ENCODE measurements at regions not wholly inside any gene's neighbourhood (a gene's known extent, or its start where the extent isn't known, plus 50 kb on each side); places are given as distances from the start of the nearest gene placed in this dataset.

DNA sequence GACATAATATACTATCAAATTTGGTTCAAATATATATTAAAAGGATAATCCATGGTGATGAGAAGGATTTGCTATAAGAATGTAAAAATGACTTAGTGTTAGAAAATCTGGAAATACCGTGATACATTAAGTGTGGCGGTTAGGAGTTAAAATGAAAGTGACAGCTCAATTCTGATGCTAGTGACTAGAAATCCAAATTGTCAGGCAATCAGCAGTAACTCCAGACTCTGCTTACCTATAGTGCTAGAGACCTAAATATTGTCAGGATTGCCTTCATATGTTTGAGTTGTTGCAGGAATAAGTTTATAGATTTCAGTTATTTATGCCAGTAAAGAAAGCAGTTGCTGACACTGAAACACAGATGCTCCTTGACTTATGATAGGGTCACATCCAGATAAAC, 737.4 kb downstream of the MRPL39 start:
- no peak overlapping the region for H3K4me3 ChIP-seq (ENCODE audit: insufficient read depth, low read depth, low read length)
- no peaks in the 10 kb centered on the region for H3K9me3 ChIP-seq (ENCODE audit: insufficient read depth, low read depth, low read length)
- H3K4me2 ChIP-seq (ENCODE audit: low read length) = no peak overlapping the region
- no peak overlapping the region for H3K27ac ChIP-seq (ENCODE audit: low read depth, low read length)
- H3K36me3 ChIP-seq (ENCODE audit: insufficient read depth, low read length) = no peaks in the 10 kb centered on the region
- no peaks in the 10 kb centered on the region for H3K27me3 Mint-ChIP-seq (ENCODE audit: low read depth, unreplicated experiment)
- FAIRE-seq (no peak), DNase-seq (ENCODE audit: low read depth) (no peak)
- H3K9ac ChIP-seq (ENCODE audit: low read length) = no peak overlapping the region
- H3K27ac Mint-ChIP-seq (ENCODE audit: unreplicated experiment) = no peak overlapping the region
- no peaks in the 10 kb centered on the region for H3K4me1 ChIP-seq (ENCODE audit: insufficient read depth, low read length)
- H3K4me1 Mint-ChIP-seq (ENCODE audit: low read depth, unreplicated experiment) = no peaks in the 10 kb centered on the region
- H3K4me3 Mint-ChIP-seq (ENCODE audit: unreplicated experiment) = no peak overlapping the region
- H2AFZ ChIP-seq (ENCODE audit: low read depth, low read length) = no peak overlapping the region
- peaks cover 2% of the 10 kb centered on the region for H3K9me3 Mint-ChIP-seq (ENCODE audit: unreplicated experiment)
- no peak for TF ChIP-seq EZH2 (IDR thresholded peaks at IDR 0.05; ENCODE audit: insufficient read depth, low read length)
- TF ChIP-seq, protein P1, sequence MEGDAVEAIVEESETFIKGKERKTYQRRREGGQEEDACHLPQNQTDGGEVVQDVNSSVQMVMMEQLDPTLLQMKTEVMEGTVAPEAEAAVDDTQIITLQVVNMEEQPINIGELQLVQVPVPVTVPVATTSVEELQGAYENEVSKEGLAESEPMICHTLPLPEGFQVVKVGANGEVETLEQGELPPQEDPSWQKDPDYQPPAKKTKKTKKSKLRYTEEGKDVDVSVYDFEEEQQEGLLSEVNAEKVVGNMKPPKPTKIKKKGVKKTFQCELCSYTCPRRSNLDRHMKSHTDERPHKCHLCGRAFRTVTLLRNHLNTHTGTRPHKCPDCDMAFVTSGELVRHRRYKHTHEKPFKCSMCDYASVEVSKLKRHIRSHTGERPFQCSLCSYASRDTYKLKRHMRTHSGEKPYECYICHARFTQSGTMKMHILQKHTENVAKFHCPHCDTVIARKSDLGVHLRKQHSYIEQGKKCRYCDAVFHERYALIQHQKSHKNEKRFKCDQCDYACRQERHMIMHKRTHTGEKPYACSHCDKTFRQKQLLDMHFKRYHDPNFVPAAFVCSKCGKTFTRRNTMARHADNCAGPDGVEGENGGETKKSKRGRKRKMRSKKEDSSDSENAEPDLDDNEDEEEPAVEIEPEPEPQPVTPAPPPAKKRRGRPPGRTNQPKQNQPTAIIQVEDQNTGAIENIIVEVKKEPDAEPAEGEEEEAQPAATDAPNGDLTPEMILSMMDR (IDR thresholded peaks at IDR 0.05; ENCODE audit: insufficient read depth, low read depth, low read length) = no peak
- no peaks in the 10 kb centered on the region for H3K36me3 Mint-ChIP-seq (ENCODE audit: low read depth, unreplicated experiment)
- H3K79me2 ChIP-seq (ENCODE audit: insufficient read depth, low read length) = no peaks in the 10 kb centered on the region
- H4K20me1 ChIP-seq (ENCODE audit: insufficient read depth, low read length) = no peaks in the 10 kb centered on the region
- H3K27me3 ChIP-seq (ENCODE audit: insufficient read depth, low read length) = no peaks in the 10 kb centered on the region

DNA sequence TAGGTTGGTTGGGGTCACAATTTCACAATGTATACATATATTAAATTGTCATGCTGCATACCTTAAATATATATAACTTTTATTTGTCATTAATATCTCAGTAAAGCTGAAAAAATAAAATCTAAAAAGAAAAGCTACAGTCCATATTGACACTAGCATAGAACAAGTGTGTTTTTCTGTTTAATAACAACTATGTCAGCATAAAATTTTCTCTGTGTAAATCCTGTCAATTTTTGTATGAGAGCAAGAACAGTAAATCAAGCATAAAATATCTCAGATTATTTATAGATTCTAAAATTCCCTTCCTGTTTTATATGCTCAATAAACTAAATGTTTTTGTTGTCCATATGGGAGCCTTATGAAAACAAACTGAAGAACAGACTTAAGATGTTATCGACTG, 739.2 kb downstream of the MRPL39 start:
- DNase-seq (ENCODE audit: low read depth) (no peak), FAIRE-seq (no peak)
- H2AFZ ChIP-seq (ENCODE audit: low read depth, low read length) = no peak overlapping the region
- H3K9me3 ChIP-seq (ENCODE audit: insufficient read depth, low read depth, low read length) = no peaks in the 10 kb centered on the region
- no peaks in the 10 kb centered on the region for H3K79me2 ChIP-seq (ENCODE audit: insufficient read depth, low read length)
- no peaks in the 10 kb centered on the region for H3K9me3 Mint-ChIP-seq (ENCODE audit: unreplicated experiment)
- H3K27me3 Mint-ChIP-seq (ENCODE audit: low read depth, unreplicated experiment) = no peaks in the 10 kb centered on the region
- no peaks in the 10 kb centered on the region for H3K4me1 Mint-ChIP-seq (ENCODE audit: low read depth, unreplicated experiment)
- no peaks in the 10 kb centered on the region for H3K4me1 ChIP-seq (ENCODE audit: insufficient read depth, low read length)
- no peak overlapping the region for H3K4me3 Mint-ChIP-seq (ENCODE audit: unreplicated experiment)
- TF ChIP-seq, protein P1 (IDR thresholded peaks at IDR 0.05; ENCODE audit: insufficient read depth, low read depth, low read length) = no peak
- TF ChIP-seq EZH2 (IDR thresholded peaks at IDR 0.05; ENCODE audit: insufficient read depth, low read length) = no peak
- no peak overlapping the region for H3K27ac ChIP-seq (ENCODE audit: low read depth, low read length)
- H3K36me3 Mint-ChIP-seq (ENCODE audit: low read depth, unreplicated experiment) = no peaks in the 10 kb centered on the region
- H3K27me3 ChIP-seq (ENCODE audit: insufficient read depth, low read length) = no peaks in the 10 kb centered on the region
- no peaks in the 10 kb centered on the region for H3K36me3 ChIP-seq (ENCODE audit: insufficient read depth, low read length)
- H3K4me3 ChIP-seq (ENCODE audit: insufficient read depth, low read depth, low read length) = no peak overlapping the region
- H3K27ac Mint-ChIP-seq (ENCODE audit: unreplicated experiment) = no peak overlapping the region
- no peak overlapping the region for H3K9ac ChIP-seq (ENCODE audit: low read length)
- no peaks in the 10 kb centered on the region for H4K20me1 ChIP-seq (ENCODE audit: insufficient read depth, low read length)
- H3K4me2 ChIP-seq (ENCODE audit: low read length) = no peak overlapping the region

GRCh38 chr21:24861471-24861870, 745.8 kb downstream of the MRPL39 start:
- FAIRE-seq = no peak
- Histone ChIP-seq H3K4me3 (ENCODE audit: insufficient read depth, low read depth, low read length) (no peak overlapping the region), H3K79me2 (ENCODE audit: insufficient read depth, low read length) (no peaks in the 10 kb centered on the region), H3K9ac (ENCODE audit: low read length) (no peak overlapping the region), H3K27me3 (ENCODE audit: insufficient read depth, low read length) (no peaks in the 10 kb centered on the region), H3K27ac (ENCODE audit: low read depth, low read length) (no peak overlapping the region), H3K4me2 (ENCODE audit: low read length) (no peak overlapping the region), H4K20me1 (ENCODE audit: insufficient read depth, low read length) (no peaks in the 10 kb centered on the region), H3K4me1 (ENCODE audit: insufficient read depth, low read length) (no peaks in the 10 kb centered on the region), H2AFZ (ENCODE audit: low read depth, low read length) (no peak overlapping the region), H3K9me3 (ENCODE audit: insufficient read depth, low read depth, low read length) (no peaks in the 10 kb centered on the region), H3K36me3 (ENCODE audit: insufficient read depth, low read length) (no peaks in the 10 kb centered on the region)
- Mint-ChIP-seq H3K4me1 (ENCODE audit: low read depth, unreplicated experiment) (no peaks in the 10 kb centered on the region), H3K27ac (ENCODE audit: unreplicated experiment) (no peak overlapping the region), H3K4me3 (ENCODE audit: unreplicated experiment) (no peak overlapping the region), H3K27me3 (ENCODE audit: low read depth, unreplicated experiment) (no peaks in the 10 kb centered on the region), H3K36me3 (ENCODE audit: low read depth, unreplicated experiment) (no peaks in the 10 kb centered on the region), H3K9me3 (ENCODE audit: unreplicated experiment) (no peaks in the 10 kb centered on the region)
- TF ChIP-seq EZH2 (IDR thresholded peaks at IDR 0.05; ENCODE audit: insufficient read depth, low read length) = no peak
- TF ChIP-seq, protein P1 (IDR thresholded peaks at IDR 0.05; ENCODE audit: insufficient read depth, low read depth, low read length) = no peak
- no peak for DNase-seq (ENCODE audit: low read depth)

All from astrocyte (in vitro differentiated cells and primary cell).